Osteoblast (primary cell): ENCODE measurements at regions not wholly inside any gene's neighbourhood (a gene's known extent, or its start where the extent isn't known, plus 50 kb on each side); places are given as distances from the start of the nearest gene placed in this dataset.

Source experiments
- DNase-seq: peaks from one replicate; pipeline ENCODE4 v3.0.0; 2011; ENCODE audit warnings: low spot score, mixed read lengths; ENCODE audit not compliant: insufficient read length; ENCODE audit errors: missing footprints
- H2AFZ ChIP-seq: 2 replicates; pipeline ENCODE4 v1.6.0; 2011; ENCODE audit warnings: mild to moderate bottlenecking, low read length
- H3K27ac ChIP-seq: 2 replicates; pipeline ENCODE4 v1.5.1; 2011; ENCODE audit warnings: mild to moderate bottlenecking, low read depth, low read length, moderate library complexity
- H3K27me3 ChIP-seq: 2 replicates; pipeline ENCODE4 v1.6.0; 2012; ENCODE audit warnings: mild to moderate bottlenecking, control low read depth, inconsistent platforms, low read length, moderate library complexity; ENCODE audit not compliant: insufficient read depth
- H3K36me3 ChIP-seq: 2 replicates; pipeline ENCODE4 v1.5.1; 2011; ENCODE audit warnings: mild to moderate bottlenecking, low read length, control low read depth, moderate library complexity; ENCODE audit not compliant: insufficient read depth
- H3K4me1 ChIP-seq: 2 replicates; pipeline ENCODE4 v1.5.1; 2011; ENCODE audit warnings: mild to moderate bottlenecking, low read length, control low read depth, moderate library complexity; ENCODE audit not compliant: insufficient read depth
- H3K4me2 ChIP-seq: 2 replicates; pipeline ENCODE4 v1.6.0; 2011; ENCODE audit warnings: mild to moderate bottlenecking, low read length; ENCODE audit not compliant: insufficient read depth
- H3K4me3 ChIP-seq: fragments of 200-600 bp; sonication (generic); 3 replicates; pipeline ENCODE4 v1.5.1; 2012; ENCODE audit warnings: mild to moderate bottlenecking, low read length, inconsistent platforms; ENCODE audit not compliant: insufficient read depth
- H3K79me2 ChIP-seq: 2 replicates; pipeline ENCODE4 v1.6.0; 2012; ENCODE audit warnings: mild to moderate bottlenecking, low read length, control low read depth, inconsistent platforms; ENCODE audit not compliant: insufficient read depth
- H3K9me3 ChIP-seq: 2 replicates; pipeline ENCODE4 v1.5.1; 2011; ENCODE audit warnings: low read depth, low read length, control low read depth
- H4K20me1 ChIP-seq: 2 replicates; pipeline ENCODE4 v1.6.0; 2012; ENCODE audit warnings: mild to moderate bottlenecking, low read length, control low read depth; ENCODE audit not compliant: insufficient read depth
- CTCF ChIP-seq: IDR thresholded peaks from 2 replicates; pipeline ENCODE4 v1.5.1; 2011; ENCODE audit warnings: mild to moderate bottlenecking, low read depth, low read length, moderate library complexity; ENCODE audit errors: extremely low read depth

- Histone ChIP-seq H3K9me3 (no peaks in the 10 kb centered on the region), H3K4me1 (no peaks in the 10 kb centered on the region), H3K4me3 (no peak overlapping the region)
Observed at GRCh38 chr2:225787497-225787896, 388.0 kb downstream of the NYAP2 start.

GRCh38 chr2:225781991-225782390 lies 382.5 kb downstream of the NYAP2 start:
- no peak overlapping the region for H2AFZ ChIP-seq
- no peaks in the 10 kb centered on the region for H3K9me3 ChIP-seq
- H4K20me1 ChIP-seq, result no peaks in the 10 kb centered on the region
- DNase-seq, result no peak
- H3K36me3 ChIP-seq, result no peaks in the 10 kb centered on the region
- H3K4me2 ChIP-seq, result no peak overlapping the region
- no peaks in the 10 kb centered on the region for H3K79me2 ChIP-seq
- H3K4me3 ChIP-seq, result no peak overlapping the region
- no peak for TF ChIP-seq CTCF
- no peaks in the 10 kb centered on the region for H3K27me3 ChIP-seq
- H3K4me1 ChIP-seq, result no peaks in the 10 kb centered on the region
- H3K27ac ChIP-seq, result no peak overlapping the region

More at GRCh38 chr2:225787497-225787896, 388.0 kb downstream of the NYAP2 start:
- TF ChIP-seq CTCF, result no peak
- no peak overlapping the region for H3K4me2 ChIP-seq
- no peaks in the 10 kb centered on the region for H4K20me1 ChIP-seq
- H3K27me3 ChIP-seq, result no peaks in the 10 kb centered on the region
- DNase-seq, result no peak
- H3K27ac ChIP-seq, result no peak overlapping the region
- no peaks in the 10 kb centered on the region for H3K36me3 ChIP-seq
- no peak overlapping the region for H2AFZ ChIP-seq
- H3K79me2 ChIP-seq, result no peaks in the 10 kb centered on the region

- H3K4me2 ChIP-seq, result no peak overlapping the region
- H3K9me3 ChIP-seq, result no peaks in the 10 kb centered on the region
- no peaks in the 10 kb centered on the region for H3K27me3 ChIP-seq
- no peak overlapping the region for H3K4me3 ChIP-seq
- TF ChIP-seq CTCF, result no peak
- H3K4me1 ChIP-seq, result no peaks in the 10 kb centered on the region
- H4K20me1 ChIP-seq, result no peaks in the 10 kb centered on the region
- no peak overlapping the region for H2AFZ ChIP-seq
- DNase-seq, result no peak
- H3K79me2 ChIP-seq, result no peaks in the 10 kb centered on the region
- no peak overlapping the region for H3K27ac ChIP-seq
- no peaks in the 10 kb centered on the region for H3K36me3 ChIP-seq
Observed at GRCh38 chr2:225781145-225781544, 381.6 kb downstream of the NYAP2 start.

- Histone ChIP-seq H3K79me2 (no peaks in the 10 kb centered on the region), H3K9me3 (no peaks in the 10 kb centered on the region), H3K4me3 (no peak overlapping the region), H3K36me3 (no peaks in the 10 kb centered on the region), H3K4me1 (no peaks in the 10 kb centered on the region), H3K27ac (no peak overlapping the region), H3K27me3 (no peaks in the 10 kb centered on the region), H3K4me2 (no peak overlapping the region), H4K20me1 (no peaks in the 10 kb centered on the region), H2AFZ (no peak overlapping the region)
- TF ChIP-seq CTCF, result no peak
- no peak for DNase-seq
Observed at GRCh38 chr2:225779829-225780228, 380.3 kb downstream of the NYAP2 start.
